Naive B cell (primary cell): ENCODE measurements at regions not wholly inside any gene's neighbourhood (a gene's known extent, or its start where the extent isn't known, plus 50 kb on each side); places are given as distances from the start of the nearest gene placed in this dataset.
"Not testable (repeated sequence)": the region's sequence is repeated elsewhere in the genome, so short reads cannot be mapped to it uniquely, and the experiment has no call there.

Experiments used
- ATAC-seq, 2 donors: fragments of 150-1000 bp; cut with Tn5 transposase; 2 replicates each; pipeline ENCODE4 v1.10.0; 2021; ENCODE audit warnings: low read depth in 2 of 2, mild to moderate bottlenecking in 2 of 2, moderate library complexity in 2 of 2
- DNase-seq: peaks from one replicate; pipeline ENCODE4 v3.0.0; 2022
- H3K27ac Mint-ChIP-seq, 6 donors: one replicate each; pipeline ENCODE4 v1.8.0; 2020 to 2022; ENCODE audit warnings: mild to moderate bottlenecking in 6 of 6, mixed read lengths in 6 of 6, moderate library complexity in 5 of 6, inconsistent platforms in 2 of 6
- H3K27me3 Mint-ChIP-seq, 3 donors: one replicate each; pipeline ENCODE4 v1.8.0; 2021 to 2022; ENCODE audit warnings: mixed read lengths in 3 of 3, mild to moderate bottlenecking in 1 of 3
- H3K36me3 Mint-ChIP-seq, 2 donors: one replicate each; pipeline ENCODE4 v1.8.0; 2020 to 2022; ENCODE audit warnings: mixed read lengths in 2 of 2, inconsistent platforms in 1 of 2, mild to moderate bottlenecking in 1 of 2
- H3K4me1 Mint-ChIP-seq, 3 donors: one replicate each; pipeline ENCODE4 v1.8.0; 2020 to 2022; ENCODE audit warnings: mixed read lengths in 3 of 3, inconsistent platforms in 1 of 3, mild to moderate bottlenecking in 1 of 3, moderate library complexity in 1 of 3
- H3K4me3 Mint-ChIP-seq, 8 donors: one replicate each; pipeline ENCODE4 v1.8.0; 2020 to 2022; ENCODE audit warnings: mild to moderate bottlenecking in 8 of 8, mixed read lengths in 8 of 8, moderate library complexity in 8 of 8, inconsistent platforms in 2 of 8
- H3K9me3 Mint-ChIP-seq, 7 donors: one replicate each; pipeline ENCODE4 v1.8.0; 2020 to 2022; ENCODE audit warnings: mixed read lengths in 7 of 7, mild to moderate bottlenecking in 5 of 7, inconsistent platforms in 2 of 7, moderate library complexity in 1 of 7

DNA sequence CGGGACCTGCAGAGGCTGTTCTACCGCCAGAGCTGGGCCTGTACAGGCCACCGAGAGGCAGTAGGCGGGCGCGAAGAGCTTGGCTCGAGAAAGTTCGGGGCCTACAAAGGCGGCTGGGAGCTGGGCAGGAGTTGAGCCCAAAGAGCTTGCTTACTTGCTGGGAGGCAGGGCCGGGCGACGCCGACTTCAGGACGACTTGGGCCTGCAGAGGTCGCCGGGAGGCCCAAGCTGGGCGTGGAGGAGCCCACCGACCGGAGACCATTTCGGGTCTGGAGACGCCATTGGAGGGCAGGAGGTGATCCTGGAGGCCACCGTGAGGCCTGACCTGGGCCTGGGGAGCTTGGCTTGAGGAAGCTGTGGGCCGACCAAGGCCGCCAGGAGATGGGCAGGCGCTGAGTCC is 258.4 kb upstream of the NUPR2 start:
- not testable (repeated sequence) for H3K36me3 Mint-ChIP-seq, H3K27ac Mint-ChIP-seq, DNase-seq, H3K9me3 Mint-ChIP-seq, ATAC-seq, H3K4me1 Mint-ChIP-seq, H3K27me3 Mint-ChIP-seq
- H3K4me3 Mint-ChIP-seq, result peak overlapping the region in 2 of 8 donors; percentile 66 to 77

DNA sequence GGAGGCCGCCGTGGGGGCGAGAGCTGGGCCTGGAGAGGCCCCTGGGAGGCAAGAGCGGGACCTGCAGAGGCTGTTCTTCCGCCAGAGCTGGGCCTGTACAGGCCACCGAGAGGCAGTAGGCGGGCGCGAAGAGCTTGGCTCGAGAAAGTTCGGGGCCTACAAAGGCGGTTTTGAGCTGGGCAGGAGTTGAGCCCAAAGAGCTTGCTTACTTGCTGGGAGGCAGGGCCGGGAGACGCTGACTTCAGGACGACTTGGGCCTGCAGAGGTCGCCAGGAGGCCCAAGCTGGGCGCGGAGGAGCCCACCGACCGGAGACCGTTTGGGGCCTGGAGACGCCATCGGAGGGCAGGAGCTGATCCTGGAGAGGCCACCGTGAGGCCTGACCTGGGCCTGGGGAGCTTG is 257.1 kb upstream of the NUPR2 start:
- not testable (repeated sequence) for H3K4me3 Mint-ChIP-seq, H3K36me3 Mint-ChIP-seq, DNase-seq, H3K9me3 Mint-ChIP-seq, ATAC-seq, H3K27ac Mint-ChIP-seq, H3K27me3 Mint-ChIP-seq, H3K4me1 Mint-ChIP-seq

DNA sequence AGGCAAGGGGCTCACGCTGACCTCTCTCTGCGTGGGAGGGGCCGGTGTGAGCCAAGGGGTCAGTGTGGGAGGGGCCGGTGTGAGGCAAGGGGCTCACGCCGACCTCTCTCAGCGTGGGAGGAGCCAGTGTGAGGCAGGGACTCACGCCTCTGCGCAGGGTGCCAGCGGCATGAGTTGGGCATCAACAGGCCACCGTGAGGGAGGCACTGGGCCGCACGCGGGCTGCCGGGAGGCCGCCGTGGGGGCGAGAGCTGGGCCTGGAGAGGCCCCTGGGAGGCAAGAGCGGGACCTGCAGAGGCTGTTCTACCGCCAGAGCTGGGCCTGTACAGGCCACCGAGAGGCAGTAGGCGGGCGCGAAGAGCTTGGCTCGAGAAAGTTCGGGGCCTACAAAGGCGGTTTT is 255.6 kb upstream of the NUPR2 start:
- not testable (repeated sequence) for H3K36me3 Mint-ChIP-seq, H3K27me3 Mint-ChIP-seq, H3K4me3 Mint-ChIP-seq, H3K27ac Mint-ChIP-seq, H3K9me3 Mint-ChIP-seq, ATAC-seq, H3K4me1 Mint-ChIP-seq
- DNase-seq, result peak; percentile 3

DNA sequence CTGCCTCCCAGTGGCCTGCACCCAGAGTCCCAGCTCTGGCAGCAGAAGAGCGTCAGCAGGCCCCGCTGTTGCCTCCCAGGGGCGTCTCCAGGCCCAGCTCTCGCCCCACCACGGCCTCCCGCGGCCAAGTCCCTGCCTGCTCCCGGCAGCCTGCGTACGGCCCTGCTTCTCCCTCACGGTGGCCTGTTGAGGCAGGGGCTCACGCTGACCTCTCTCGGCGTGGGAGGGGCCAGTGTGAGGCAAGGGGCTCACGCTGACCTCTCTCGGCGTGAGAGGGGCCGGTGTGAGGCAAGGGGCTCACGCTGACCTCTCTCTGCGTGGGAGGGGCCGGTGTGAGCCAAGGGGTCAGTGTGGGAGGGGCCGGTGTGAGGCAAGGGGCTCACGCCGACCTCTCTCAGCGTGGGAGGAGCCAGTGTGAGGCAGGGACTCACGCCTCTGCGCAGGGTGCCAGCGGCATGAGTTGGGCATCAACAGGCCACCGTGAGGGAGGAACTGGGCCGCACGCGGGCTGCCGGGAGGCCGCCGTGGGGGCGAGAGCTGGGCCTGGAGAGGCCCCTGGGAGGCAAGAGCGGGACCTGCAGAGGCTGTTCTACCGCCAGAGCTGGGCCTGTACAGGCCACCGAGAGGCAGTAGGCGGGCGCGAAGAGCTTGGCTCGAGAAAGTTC is 254.1 kb upstream of the NUPR2 start:
- not testable (repeated sequence) for H3K27ac Mint-ChIP-seq, H3K4me1 Mint-ChIP-seq, ATAC-seq, H3K9me3 Mint-ChIP-seq, DNase-seq, H3K4me3 Mint-ChIP-seq, H3K36me3 Mint-ChIP-seq, H3K27me3 Mint-ChIP-seq

DNA sequence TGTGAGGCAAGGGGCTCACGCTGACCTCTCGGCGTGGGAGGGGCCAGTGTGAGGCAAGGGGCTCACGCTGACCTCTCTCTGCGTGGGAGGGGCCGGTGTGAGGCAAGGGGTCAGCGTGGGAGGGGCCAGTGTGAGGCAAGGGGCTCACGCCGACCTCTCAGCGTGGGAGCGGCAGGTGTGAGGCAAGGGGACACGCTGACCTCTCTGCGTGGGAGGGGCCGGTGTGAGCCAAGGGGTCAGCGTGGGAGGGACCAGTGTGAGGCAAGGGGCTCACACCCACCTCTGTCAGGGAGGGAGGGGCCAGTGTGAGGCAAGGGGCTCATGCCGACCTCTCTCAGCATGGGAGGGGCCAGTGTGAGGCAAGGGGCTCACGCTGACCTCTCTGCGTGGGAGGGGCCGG is 251.7 kb upstream of the NUPR2 start:
- H3K27ac Mint-ChIP-seq, DNase-seq, H3K36me3 Mint-ChIP-seq, H3K4me1 Mint-ChIP-seq, H3K9me3 Mint-ChIP-seq, ATAC-seq, H3K4me3 Mint-ChIP-seq, H3K27me3 Mint-ChIP-seq: not testable (repeated sequence)

DNA sequence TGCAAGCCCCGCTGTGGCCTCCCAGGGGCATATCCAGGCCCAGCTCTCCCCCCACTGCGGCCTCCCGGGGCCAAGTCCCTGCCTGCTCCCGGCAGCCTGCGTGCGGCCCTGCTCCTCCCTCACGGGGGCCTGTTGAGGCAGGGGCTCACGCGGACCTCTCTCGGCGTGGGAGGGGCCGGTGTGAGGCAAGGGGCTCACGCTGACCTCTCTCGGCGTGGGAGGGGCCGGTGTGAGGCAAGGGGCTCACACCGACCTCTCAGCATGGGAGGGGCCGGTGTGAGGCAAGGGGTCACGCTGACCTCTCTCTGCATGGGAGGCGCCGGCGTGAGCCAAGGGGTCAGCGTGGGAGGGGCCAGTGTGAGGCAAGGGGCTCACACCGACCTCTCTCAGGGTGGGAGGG is 251.2 kb upstream of the NUPR2 start:
- not testable (repeated sequence) for H3K9me3 Mint-ChIP-seq, H3K4me3 Mint-ChIP-seq, H3K36me3 Mint-ChIP-seq, H3K27me3 Mint-ChIP-seq, H3K27ac Mint-ChIP-seq, H3K4me1 Mint-ChIP-seq, DNase-seq, ATAC-seq

DNA sequence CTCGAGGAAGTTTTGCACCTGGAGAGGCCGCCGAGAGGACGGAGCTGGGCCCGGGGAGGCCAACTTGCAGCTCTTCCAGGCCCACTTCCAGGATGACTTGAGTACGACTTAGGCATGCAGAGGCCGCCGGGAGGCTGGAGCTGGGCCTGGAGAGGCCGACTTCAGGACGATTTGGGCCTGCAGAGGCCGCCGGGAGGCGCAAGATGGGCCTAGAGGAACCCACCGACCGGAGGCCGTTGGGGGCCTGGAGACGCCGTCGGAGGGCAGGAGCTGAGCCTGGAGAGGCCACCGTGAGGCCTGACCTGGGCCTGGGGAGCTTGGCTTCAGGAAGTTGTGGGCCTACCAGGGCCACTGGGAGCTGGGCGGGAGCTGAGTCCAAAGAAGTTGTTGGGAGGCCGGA is 250.5 kb upstream of the NUPR2 start:
- H3K36me3 Mint-ChIP-seq, H3K4me3 Mint-ChIP-seq, H3K27me3 Mint-ChIP-seq, H3K9me3 Mint-ChIP-seq, ATAC-seq, H3K27ac Mint-ChIP-seq, H3K4me1 Mint-ChIP-seq, DNase-seq: not testable (repeated sequence)

DNA sequence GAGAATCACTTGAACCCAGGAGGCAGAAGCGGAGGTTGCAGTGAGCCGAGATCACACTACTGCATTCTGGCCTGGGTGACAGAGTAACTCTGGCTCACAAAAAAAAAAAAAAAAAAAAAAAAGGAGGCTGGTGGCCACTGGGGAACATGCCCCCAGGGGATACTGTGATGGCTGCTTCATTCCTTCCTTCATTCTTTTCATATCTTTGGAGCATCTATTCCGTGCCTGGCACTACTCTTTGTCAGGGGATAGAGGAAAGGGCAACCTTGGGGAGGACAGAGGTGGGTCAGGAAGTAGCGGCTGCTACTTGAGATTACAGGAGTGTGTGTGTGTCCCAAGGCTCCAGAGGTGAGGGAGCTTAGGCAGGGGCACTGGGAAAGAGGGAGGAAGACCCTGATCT is 236.4 kb upstream of the NUPR2 start:
- not testable (repeated sequence) for H3K4me1 Mint-ChIP-seq, DNase-seq, H3K27me3 Mint-ChIP-seq, H3K4me3 Mint-ChIP-seq, H3K36me3 Mint-ChIP-seq, ATAC-seq, H3K27ac Mint-ChIP-seq
- H3K9me3 Mint-ChIP-seq, result peaks cover 2 to 14% (median 6%) of the 10 kb centered on the region in 7 donors

DNA sequence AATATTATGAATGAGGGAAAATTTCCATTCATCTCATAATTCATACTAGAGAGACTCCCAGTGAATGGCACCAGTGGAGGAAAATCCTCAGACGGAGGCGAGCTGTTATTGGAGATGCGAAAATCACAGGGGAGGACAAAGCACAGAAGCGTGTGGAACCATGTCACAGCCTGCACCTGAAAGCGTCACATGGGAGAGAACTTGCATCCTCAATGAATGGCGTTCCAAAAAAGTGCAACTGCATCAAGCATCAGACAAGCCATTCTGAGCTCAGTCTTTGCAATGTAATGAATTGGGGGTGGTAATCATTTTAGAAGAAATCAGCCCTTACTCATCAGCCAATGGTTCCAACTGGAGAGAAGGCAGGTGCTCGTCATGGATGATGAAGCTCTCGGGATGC is 235.0 kb upstream of the NUPR2 start:
- ATAC-seq, result not testable (repeated sequence)

DNA sequence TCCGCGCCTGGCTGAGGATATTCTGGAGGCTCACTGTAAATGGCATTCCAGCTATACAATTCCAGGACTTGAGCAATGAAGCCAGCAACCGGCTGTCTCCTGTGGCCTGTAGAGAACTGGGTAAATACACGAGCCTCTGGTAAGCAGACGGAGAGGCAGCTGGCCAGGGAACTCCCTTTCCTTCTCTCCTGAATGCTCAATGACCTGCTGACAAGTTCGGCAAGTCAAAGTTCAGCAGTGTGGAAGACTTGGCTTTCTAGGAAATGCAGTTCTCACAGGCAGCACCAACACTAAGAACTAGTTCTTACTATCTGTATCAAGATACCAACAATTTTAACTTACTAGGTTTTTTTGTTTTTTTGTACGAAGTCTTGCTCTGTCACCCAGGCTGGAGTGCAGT is 232.1 kb upstream of the NUPR2 start:
- not testable (repeated sequence) for H3K36me3 Mint-ChIP-seq, H3K27me3 Mint-ChIP-seq, H3K4me1 Mint-ChIP-seq, DNase-seq, H3K27ac Mint-ChIP-seq, H3K4me3 Mint-ChIP-seq, ATAC-seq
- peaks cover 2 to 18% (median 8%) of the 10 kb centered on the region in 7 donors for H3K9me3 Mint-ChIP-seq

More for the DNA sequence above, 235.0 kb upstream of the NUPR2 start:
- H3K36me3 Mint-ChIP-seq, H3K4me1 Mint-ChIP-seq, H3K27ac Mint-ChIP-seq, H3K27me3 Mint-ChIP-seq, H3K4me3 Mint-ChIP-seq, DNase-seq: not testable (repeated sequence)
- peaks cover 2 to 14% (median 7%) of the 10 kb centered on the region in 7 donors for H3K9me3 Mint-ChIP-seq

DNA sequence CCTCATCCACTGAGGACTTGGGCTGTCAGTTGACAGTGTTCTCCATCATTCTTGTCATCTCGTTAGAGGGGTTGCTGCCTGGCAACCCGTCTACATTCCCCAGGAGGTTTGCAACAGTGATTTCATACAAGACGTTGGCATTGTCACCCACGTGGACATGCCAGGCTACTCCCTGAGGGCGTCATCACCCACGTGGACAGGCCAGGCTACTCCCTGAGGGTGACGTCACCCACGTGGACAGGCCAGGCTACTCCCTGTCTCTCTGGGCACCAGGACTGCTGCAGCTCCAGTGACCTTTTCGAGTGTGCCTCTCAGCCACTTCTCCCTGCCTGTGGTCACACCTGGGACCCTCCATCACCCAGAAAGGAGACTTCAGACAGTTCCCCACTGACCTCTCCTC is 212.1 kb upstream of the NUPR2 start:
- not testable (repeated sequence) for DNase-seq, H3K36me3 Mint-ChIP-seq, H3K27me3 Mint-ChIP-seq, H3K4me3 Mint-ChIP-seq, H3K4me1 Mint-ChIP-seq, H3K27ac Mint-ChIP-seq, ATAC-seq
- H3K9me3 Mint-ChIP-seq, result peaks cover 3 to 24% (median 14%) of the 10 kb centered on the region in 7 donors

DNA sequence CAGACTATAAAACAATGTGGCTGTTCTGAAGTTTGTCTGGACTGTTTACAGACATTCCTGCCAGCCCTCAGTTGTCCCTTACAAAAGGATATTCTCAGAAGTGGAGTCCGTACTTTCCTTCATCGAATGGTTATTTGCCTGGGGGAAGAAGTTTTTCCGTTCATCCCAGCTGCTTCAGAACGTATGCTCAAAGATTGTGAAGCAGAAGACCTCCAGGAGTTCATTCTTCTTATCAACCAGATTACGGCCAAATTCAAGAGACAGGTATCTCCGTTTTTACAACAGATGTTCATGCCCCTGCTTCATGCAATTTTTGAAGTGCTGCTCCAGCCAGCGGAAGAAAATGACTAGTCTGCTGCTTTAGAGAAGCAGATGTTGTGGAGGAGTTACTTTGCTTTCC is 174.3 kb upstream of the NUPR2 start:
- H3K36me3 Mint-ChIP-seq, result peaks cover 0 to 8% of the 10 kb centered on the region in 2 donors
- peaks cover 0 to 6% (median 3%) of the 10 kb centered on the region in 3 donors for H3K4me1 Mint-ChIP-seq
- no peak overlapping the region for H3K4me3 Mint-ChIP-seq
- no peak overlapping the region for H3K27ac Mint-ChIP-seq
- peaks cover 0 to 6% (median 0%) of the 10 kb centered on the region in 3 donors for H3K27me3 Mint-ChIP-seq
- ATAC-seq (no peak), DNase-seq (no peak)
- H3K9me3 Mint-ChIP-seq, result peaks cover 10 to 46% (median 12%) of the 10 kb centered on the region in 7 donors

DNA sequence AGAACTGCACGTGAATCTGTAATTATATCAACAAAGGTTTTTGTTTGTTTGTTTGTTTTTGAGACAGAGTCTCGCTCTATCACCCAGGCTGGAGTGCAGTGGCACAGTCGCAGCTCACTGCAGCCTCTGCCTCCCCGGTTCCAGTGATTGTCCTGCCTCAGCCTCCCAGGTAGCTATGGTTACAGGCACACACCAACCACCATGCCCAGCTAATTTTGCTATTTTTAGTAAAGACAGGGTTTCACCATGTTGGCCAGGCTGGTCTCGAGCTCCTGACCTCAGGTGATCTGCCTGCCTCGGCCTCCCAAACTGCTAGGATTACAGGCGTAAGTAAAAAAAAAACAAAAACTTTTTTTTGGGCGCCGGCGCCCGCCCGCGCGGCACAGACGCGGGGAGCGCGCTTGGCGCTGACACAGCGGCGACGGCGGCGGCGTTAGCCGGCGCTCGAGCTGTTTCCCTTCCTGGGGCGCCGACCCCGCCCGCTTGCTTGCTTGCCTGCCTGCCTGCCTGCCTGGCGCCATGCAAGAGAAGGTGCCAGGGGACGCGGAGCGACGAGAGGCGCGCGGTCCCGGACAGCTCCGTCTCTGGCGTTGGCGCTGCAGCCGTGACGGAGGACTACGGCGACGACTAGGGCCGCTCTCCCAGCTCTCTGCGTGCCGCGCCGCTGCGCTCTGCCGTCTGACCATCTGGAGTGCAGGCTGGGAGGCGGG is 171.4 kb upstream of the NUPR2 start:
- ATAC-seq, result no peak
- H3K9me3 Mint-ChIP-seq, result peaks cover 4 to 41% (median 22%) of the 10 kb centered on the region in 7 donors

DNA sequence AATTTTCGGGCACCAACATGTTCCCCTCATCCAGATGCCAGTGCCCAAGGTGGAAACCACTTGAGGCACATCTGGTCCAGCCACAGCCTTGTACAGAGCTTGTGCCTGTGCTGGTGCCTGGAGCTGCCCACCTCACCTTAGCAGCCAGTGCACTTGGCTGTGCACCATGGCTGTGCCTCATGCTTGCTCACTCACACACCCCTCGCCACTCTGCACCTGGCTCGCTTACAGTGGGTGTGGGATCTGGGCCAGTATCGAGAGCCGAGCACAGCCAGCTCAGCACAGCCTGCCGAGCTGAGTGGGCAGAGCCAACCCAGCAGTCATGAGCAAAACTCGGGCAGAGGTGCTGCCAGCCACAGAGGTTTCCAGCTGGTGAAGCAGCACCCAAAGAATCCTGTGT is 139.9 kb upstream of the NUPR2 start:
- Mint-ChIP-seq H3K27ac (no peak overlapping the region), H3K27me3 (no peaks in the 10 kb centered on the region), H3K36me3 (peaks cover 0 to 14% of the 10 kb centered on the region in 2 donors), H3K4me3 (no peak overlapping the region), H3K4me1 (no peaks in the 10 kb centered on the region), H3K9me3 (peaks cover 7 to 39% (median 23%) of the 10 kb centered on the region in 7 donors)
- ATAC-seq (no peak), DNase-seq (no peak)

More for the DNA sequence above, 171.4 kb upstream of the NUPR2 start:
- H3K4me3 Mint-ChIP-seq, result peak overlapping the region in 1 of 8 donors; percentile 72
- no peak for DNase-seq
- peaks cover 0 to 6% (median 0%) of the 10 kb centered on the region in 3 donors for H3K27me3 Mint-ChIP-seq
- H3K27ac Mint-ChIP-seq, result no peak overlapping the region
- no peaks in the 10 kb centered on the region for H3K36me3 Mint-ChIP-seq
- peaks cover 0 to 6% (median 3%) of the 10 kb centered on the region in 3 donors for H3K4me1 Mint-ChIP-seq
